ENCODE measurements at regions not wholly inside any gene's neighbourhood (a gene's known extent, or its start where the extent isn't known, plus 50 kb on each side); places are given as distances from the start of the nearest gene placed in this dataset.

DNA sequence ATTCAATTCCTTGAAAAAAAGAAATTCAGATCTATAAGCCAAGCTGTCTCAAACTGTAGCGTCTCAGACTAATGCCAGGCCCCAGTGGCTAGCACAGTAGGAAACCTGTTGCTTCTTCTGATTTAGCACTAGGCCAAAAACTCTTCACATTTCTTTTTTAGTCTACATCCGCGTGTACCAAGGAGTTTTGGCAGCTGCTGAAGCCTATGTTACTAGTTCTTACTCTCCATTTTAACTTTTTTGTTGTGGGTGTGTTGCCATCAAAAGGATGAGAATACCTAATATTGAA is 65.0 kb upstream of the BTN3A2 start:
- H3K4me1 Mint-ChIP-seq (ENCODE audit: unreplicated experiment) = peaks cover 5% of the 10 kb centered on the region
- H3K27ac Mint-ChIP-seq = no peak overlapping the region
- H3K36me3 Mint-ChIP-seq = no peaks in the 10 kb centered on the region
- no peak overlapping the region for H3K4me3 Mint-ChIP-seq
- peaks cover 3% of the 10 kb centered on the region for H3K27me3 Mint-ChIP-seq
- DNase-seq (ENCODE audit: extremely low spot score, unreplicated experiment) = no peak
- no peaks in the 10 kb centered on the region for H3K9me3 Mint-ChIP-seq
- TF ChIP-seq, protein P1, sequence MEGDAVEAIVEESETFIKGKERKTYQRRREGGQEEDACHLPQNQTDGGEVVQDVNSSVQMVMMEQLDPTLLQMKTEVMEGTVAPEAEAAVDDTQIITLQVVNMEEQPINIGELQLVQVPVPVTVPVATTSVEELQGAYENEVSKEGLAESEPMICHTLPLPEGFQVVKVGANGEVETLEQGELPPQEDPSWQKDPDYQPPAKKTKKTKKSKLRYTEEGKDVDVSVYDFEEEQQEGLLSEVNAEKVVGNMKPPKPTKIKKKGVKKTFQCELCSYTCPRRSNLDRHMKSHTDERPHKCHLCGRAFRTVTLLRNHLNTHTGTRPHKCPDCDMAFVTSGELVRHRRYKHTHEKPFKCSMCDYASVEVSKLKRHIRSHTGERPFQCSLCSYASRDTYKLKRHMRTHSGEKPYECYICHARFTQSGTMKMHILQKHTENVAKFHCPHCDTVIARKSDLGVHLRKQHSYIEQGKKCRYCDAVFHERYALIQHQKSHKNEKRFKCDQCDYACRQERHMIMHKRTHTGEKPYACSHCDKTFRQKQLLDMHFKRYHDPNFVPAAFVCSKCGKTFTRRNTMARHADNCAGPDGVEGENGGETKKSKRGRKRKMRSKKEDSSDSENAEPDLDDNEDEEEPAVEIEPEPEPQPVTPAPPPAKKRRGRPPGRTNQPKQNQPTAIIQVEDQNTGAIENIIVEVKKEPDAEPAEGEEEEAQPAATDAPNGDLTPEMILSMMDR (conservative IDR thresholded peaks at IDR 0.05) = no peak

DNA sequence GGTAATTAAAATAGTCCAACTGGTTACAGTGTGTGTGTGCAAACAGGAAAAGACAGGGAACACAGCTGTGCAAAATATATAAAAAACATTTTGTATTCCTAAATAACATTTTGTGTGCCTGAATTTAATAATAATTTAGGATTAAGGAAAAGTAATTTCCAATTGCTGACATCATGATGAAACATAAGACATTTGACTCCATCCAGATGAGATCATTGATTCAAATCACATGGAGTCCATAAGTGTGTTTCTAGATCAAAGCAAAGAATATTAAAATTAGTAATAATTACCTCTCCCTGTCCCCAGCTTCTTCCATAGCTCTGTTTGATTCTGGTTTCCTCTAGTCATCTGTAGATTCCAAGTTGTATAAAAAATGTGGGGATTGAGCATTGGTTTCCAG is 64.6 kb upstream of the BTN3A2 start:
- no peak overlapping the region for H3K27ac Mint-ChIP-seq
- peaks cover 9% of the 10 kb centered on the region for H3K4me1 Mint-ChIP-seq (ENCODE audit: unreplicated experiment)
- H3K9me3 Mint-ChIP-seq = no peaks in the 10 kb centered on the region
- TF ChIP-seq, protein P1 (conservative IDR thresholded peaks at IDR 0.05) = no peak
- DNase-seq (ENCODE audit: extremely low spot score, unreplicated experiment) = no peak
- H3K36me3 Mint-ChIP-seq = no peaks in the 10 kb centered on the region
- H3K27me3 Mint-ChIP-seq = peaks cover 6% of the 10 kb centered on the region
- no peak overlapping the region for H3K4me3 Mint-ChIP-seq

DNA sequence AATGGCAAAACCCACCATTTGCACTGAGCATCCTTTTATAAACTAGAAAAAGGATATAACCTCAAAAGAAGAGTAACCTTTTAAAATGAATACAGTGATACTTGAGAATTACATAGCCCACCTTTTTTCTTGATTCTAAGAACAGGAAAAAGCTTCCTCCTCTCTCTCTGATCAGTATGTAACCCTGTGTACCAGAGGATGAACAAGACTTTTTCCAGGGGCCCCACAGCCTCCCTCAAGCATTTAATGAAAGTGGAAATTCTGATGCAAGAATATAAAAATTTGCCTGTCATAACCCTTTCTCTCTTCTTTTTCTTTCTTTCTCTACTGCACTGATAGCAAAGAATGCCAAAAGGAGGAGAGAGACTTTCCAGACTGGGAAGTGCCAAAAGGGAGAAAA is 64.2 kb upstream of the BTN3A2 start:
- Mint-ChIP-seq H3K36me3 (no peaks in the 10 kb centered on the region), H3K27ac (no peak overlapping the region), H3K27me3 (peaks cover 8% of the 10 kb centered on the region), H3K4me1 (ENCODE audit: unreplicated experiment) (peaks cover 9% of the 10 kb centered on the region), H3K9me3 (no peaks in the 10 kb centered on the region), H3K4me3 (no peak overlapping the region)
- no peak for DNase-seq (ENCODE audit: extremely low spot score, unreplicated experiment)
- TF ChIP-seq, protein P1 (conservative IDR thresholded peaks at IDR 0.05) = no peak

DNA sequence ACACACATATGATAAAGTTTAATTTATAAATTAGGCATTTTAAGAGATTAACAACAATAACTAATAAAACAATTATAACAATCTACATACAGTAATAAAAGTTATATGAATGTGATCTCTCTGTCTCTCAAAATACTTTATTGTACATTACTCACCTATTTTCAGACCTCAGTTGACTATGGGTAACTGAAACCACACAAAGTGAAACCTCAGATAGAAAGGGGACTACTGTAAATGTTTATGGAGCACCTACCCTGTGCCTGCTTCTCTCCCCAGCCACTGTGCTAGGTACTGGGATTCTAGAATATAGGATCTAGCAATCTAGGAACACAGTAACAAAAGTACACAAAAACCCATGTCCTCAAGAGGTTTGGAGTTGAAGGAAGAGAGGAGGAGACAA is 63.4 kb upstream of the BTN3A2 start:
- peaks cover 8% of the 10 kb centered on the region for H3K27me3 Mint-ChIP-seq
- DNase-seq (ENCODE audit: extremely low spot score, unreplicated experiment) = no peak
- peaks cover 9% of the 10 kb centered on the region for H3K4me1 Mint-ChIP-seq (ENCODE audit: unreplicated experiment)
- no peak overlapping the region for H3K27ac Mint-ChIP-seq
- no peaks in the 10 kb centered on the region for H3K36me3 Mint-ChIP-seq
- H3K4me3 Mint-ChIP-seq = no peak overlapping the region
- no peaks in the 10 kb centered on the region for H3K9me3 Mint-ChIP-seq
- TF ChIP-seq, protein P1 (conservative IDR thresholded peaks at IDR 0.05) = no peak

DNA sequence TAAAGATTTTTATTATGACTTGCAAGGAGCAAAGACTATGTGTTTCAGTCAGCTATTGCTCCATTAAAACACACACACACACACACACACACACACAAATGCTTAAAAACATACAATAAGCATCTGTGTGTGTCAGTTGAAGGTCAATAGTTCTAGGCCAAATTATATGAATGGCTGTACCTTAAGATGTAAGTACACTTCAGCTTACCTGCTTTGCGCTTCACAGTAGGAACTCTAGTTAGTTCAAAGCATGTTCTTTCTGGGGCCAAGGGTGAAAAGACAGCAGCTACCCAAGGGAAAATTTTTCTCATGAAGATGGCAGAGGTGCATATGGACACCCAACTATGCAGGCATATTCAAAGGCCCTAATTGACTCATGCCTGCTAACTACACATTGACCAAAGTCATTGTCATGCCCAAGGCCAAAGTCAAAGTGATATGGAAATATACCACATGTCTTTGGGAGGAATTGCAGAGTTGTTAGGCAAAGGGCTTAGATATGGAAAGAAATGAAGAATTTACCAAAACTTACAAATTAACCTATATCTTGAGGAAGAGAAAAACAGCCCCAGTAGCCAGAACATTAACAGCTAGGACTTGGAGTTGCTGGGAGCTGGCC is 61.9 kb upstream of the BTN3A2 start:
- Mint-ChIP-seq H3K27me3 (peaks cover 8% of the 10 kb centered on the region), H3K4me3 (no peak overlapping the region), H3K27ac (no peak overlapping the region), H3K36me3 (no peaks in the 10 kb centered on the region), H3K9me3 (no peaks in the 10 kb centered on the region), H3K4me1 (ENCODE audit: unreplicated experiment) (peaks cover 9% of the 10 kb centered on the region)
- TF ChIP-seq, protein P1 (conservative IDR thresholded peaks at IDR 0.05) = no peak
- no peak for DNase-seq (ENCODE audit: extremely low spot score, unreplicated experiment)

Measured in type B pancreatic cell (in vitro differentiated cells).